Hepatic stellate cell (primary cell): ENCODE measurements at regions not wholly inside any gene's neighbourhood (a gene's known extent, or its start where the extent isn't known, plus 50 kb on each side); places are given as distances from the start of the nearest gene placed in this dataset.
"Not testable (repeated sequence)": the region's sequence is repeated elsewhere in the genome, so short reads cannot be mapped to it uniquely, and the experiment has no call there.

ENCODE experiments used
- DNase-seq: peaks from one replicate; pipeline ENCODE4 v3.0.0; 2011; ENCODE audit warnings: low spot score

DNA sequence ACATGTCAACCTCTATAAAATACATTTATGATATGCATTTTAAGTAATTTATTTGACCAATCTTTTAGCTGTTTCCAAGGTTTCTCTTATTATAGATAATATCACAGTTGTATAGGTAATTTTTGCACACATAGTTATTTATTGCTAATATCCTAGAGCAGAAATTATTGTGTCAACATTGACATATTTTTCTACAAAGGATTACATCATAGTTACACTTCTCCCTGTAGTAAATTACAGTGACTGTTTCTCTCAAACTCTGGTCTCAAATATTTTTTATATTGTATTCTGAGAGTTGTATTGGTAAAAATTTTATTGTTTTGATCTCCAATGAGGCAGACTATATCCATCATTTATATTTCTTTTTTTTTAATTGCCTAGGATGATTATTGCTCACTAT is 714.4 kb upstream of the CDH6 start:
- no peak for DNase-seq

DNA sequence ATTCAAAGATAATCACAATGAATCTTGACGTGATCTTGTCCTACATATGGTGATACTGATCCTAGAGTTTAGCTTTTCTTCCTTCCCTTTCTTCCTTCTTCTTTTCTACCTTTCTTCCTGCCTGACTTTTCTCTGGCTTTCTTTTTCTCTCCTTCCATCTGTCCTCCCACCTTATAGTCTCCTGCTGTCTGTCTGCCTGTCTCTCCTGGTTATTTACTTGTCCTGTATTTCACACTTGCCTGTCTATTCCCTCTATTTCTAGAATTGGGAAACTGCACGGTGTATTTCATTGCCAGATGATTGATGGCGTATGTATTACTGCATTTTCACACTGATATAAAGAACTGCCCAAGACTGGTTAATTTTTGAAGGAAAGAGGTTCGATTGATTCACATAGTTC is 718.1 kb upstream of the CDH6 start:
- no peak for DNase-seq

DNA sequence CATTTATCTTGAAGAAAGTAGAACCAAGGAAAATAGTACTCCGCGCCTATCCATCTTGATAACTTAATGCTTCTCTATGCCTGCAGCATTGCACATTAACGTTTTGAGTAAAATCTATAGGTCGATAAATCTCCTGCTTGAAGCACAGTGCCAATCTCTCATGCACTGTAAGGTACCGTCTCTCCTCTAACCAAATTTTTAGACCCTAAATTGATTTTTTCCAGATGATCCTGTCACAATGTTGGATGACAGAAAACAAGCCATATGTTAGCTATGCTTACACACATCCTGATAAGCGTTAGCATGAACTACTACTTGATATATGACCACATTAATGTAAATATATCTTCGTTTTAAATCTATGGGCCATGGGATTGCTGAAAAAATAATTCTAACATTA is 723.8 kb upstream of the CDH6 start:
- no peak for DNase-seq

DNA sequence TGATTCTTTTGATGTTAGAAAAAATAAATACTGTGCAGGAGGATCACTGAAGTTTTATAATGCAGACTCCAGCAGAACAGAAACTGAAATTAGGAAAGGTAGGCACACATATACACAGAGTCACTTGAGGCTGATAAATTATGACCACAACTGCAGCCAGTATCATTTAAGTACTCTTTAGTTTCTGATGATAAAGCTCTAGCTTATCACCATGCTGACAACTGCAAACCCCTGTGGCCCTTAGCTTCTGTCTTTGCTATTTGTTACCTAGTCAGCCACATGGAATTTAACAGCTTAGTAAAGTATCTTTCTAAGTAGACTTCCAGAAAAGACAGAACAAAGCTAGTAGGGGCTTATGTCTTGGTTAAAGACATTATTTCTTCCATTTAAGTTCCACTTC is 734.8 kb upstream of the CDH6 start:
- DNase-seq, result no peak

DNA sequence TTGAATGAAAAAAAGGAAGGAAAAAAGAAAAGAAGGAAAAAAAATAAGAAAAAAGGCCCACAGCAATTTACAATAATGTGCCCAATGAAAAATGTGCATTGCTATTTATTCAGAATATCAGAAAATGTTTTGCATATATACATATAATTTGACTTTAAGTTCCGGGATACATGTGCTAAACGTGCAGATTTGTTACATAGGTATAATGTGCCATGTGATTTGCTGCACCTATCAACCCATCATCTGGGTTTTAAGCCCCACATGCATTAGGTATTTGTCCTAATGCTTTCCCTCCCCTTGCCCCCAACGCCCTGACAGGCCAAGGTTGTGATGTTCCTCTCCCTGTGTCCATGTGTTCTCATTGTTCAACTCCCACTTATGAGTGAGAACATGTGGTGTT is 738.0 kb upstream of the CDH6 start:
- not testable (repeated sequence) for DNase-seq

DNA sequence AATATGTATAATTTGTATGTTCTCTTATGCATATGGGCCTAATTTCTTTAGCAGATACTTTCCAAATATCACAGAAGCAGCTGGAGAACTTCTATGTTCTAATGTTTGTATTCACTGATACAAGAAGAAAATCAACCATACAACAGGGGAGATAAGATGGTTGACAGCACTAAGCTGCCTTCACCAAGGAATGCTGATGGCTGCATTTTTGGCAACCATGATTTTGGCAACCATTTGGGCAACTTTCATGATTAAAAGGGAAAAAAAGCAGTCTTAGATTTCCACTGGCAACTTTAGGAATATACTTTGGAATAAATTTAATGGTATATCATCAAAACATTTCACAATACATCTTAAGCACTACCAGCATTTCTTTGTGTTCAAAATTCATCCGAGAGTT is 740.3 kb upstream of the CDH6 start:
- DNase-seq, result no peak

DNA sequence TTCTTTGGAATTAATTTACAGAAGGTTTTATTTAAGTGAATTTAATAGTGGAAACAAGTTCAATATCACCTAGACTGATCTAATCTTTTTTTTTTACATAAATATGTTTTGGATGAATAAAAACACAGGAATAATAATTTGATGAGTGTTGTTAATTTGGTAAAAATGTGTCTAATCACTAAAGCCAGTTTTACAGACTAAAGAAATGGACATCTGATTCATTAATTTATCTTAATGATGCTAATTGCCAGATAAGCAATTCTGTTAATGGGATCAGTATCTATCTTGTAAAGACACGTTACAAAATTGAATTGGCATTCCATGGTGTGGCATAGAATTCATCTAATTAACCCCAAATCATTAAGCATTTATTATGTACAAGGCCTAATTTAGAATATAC is 743.3 kb upstream of the CDH6 start:
- no peak for DNase-seq

DNA sequence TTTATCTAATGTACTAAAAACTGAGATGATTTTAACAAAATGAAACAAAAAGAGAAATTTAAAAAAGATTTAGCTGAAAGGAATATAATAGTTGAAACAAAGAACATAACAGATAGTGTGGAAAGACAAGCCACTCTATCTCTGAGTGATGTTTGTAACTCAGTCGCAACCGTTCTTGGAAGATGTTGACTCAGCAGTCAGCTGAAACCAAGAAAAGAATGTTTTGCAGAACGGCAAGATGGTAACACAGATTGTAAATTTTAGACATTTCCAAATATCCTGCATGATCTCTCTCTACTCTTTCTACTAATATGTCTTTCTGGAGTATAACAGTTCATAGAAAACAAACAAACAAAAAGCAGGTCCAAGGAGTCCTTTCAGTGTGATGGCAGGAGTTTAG is 746.1 kb upstream of the CDH6 start:
- no peak for DNase-seq

DNA sequence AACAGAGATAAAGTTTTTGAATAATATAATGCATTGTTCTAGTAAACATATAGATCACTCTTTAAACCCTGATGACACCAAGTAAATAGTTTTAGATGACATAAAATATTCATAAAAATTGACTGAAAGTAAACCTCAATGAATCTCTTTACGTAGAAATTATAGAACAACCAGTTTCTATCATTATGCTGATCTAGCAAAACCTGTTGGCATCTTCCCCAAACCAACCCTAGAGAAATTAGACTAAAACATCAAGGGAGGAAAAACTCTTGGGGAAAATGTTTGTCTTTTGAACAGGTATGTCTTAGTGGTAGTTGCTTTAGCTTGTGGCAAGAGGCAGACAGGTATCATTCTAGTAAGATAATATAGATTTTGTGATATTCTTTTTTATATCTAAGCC is 747.0 kb upstream of the CDH6 start:
- DNase-seq, result no peak

DNA sequence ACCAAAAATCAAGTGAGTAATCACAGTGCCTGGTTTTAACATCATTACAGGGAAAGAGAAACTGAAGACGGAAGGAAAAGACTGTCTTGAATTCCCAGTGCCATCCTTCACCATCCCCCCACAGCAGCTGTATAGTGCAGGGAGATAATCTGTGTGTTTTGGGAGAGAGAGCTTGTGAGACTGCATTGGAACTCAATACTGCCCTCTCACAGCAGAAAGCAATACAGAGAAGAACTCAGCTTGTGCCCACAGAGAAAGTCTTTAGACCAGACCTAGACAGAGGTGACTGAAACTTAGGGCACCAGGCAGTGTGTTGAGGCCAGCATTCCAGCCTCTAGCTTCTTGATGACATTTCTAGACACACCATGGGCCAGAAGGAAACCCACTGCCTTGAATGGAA is 754.7 kb upstream of the CDH6 start:
- no peak for DNase-seq

DNA sequence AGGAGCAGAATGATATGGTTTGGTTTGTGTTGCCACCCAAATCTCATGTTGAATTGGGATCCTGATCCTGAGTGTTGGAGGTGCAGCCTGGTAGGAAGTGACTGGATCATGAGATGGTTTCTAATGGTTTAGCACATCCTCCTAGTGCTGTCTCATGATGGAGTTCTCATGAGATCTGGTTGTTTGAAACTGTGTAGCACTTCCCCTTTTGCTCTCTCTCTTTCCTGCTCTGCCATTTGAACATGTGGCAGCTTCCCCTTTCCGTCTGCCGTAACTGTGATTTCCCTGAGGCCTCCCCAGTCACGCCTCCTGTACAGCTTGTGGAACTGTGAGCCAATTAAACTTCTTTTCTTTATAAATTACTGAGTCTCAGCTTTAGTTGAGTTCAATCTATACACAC is 756.8 kb upstream of the CDH6 start:
- no peak for DNase-seq

DNA sequence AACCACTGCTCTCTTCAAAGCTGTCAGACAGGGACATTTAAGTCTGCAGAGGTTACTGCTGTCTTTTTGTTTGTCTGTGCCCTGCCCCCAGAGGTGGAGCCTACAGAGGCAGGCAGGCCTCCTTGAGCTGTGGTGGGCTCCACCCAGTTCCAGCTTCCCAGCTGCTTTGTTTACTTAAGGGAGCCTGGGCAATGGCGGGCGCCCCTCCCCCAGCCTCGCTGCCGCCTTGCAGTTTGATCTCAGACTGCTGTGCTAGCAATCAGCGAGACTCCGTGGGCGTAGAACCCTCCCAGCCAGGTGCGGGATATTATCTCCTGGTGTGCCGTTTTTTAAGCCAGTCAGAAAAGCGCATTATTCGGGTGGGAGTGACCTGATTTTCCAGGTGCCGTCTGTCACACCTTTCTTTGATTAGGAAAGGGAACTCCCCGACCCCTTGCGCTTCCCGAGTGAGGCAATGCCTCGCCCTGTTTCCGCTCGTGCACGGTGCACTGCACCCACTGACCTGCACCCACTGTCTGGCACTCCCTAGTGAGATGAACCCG is 764.5 kb upstream of the CDH6 start:
- not testable (repeated sequence) for DNase-seq

DNA sequence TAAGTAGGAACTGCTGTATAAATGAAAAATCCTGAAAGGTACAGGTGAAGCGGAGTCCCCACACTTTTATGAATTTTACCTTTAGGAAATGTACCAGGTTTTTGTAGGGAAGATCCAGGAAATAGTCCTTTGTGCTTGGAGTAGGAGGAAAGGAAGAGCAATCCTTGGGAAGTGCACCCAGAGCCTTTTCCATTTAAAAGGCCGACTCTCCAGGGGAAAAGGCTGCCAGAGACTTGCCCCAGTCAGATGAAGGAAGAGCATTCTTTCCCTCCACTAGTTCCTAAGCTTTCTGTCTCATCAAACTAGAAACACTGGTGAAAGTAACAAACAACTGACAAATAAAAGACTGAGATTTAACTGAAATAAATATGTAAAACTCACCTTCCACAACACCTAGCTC is 779.4 kb upstream of the CDH6 start:
- DNase-seq, result no peak

DNA sequence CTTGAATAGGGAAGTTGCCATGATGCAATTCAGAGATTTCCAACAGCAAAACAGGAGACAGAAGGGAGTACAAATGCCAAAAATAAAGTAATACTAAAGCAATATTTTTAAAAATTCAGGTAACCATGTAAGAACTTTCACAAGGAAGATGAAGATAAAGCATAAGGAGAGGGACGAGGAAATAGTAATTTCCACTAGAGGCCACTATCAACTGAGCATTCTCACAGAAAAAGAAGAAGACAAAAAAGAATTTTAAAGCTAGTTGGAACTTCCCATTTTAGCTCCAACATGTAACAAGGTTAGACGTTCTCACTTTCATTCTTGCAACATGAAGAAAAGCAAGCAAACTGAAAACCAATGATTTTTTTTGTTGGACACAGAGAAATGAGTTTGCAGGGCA is 779.9 kb upstream of the CDH6 start:
- DNase-seq, result no peak

DNA sequence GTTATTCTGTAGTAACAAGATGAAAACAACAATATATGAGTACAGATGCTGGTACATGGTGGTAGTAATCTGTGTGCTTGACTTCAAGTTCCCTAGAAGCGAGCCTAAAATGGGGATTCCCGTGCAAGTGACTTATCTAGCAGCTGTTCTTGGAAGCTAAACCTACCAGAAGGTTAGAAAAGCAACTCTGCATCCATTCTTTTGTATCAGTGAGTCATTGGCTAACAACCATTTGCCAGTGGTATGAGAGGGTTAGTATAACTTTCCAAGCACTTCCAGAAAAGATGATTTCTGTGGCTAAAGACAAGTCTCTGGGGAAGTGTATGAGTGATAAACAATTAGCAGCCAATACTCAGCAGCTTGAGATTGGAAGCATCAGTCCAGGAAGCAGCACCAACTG is 787.7 kb upstream of the CDH6 start:
- DNase-seq, result no peak

DNA sequence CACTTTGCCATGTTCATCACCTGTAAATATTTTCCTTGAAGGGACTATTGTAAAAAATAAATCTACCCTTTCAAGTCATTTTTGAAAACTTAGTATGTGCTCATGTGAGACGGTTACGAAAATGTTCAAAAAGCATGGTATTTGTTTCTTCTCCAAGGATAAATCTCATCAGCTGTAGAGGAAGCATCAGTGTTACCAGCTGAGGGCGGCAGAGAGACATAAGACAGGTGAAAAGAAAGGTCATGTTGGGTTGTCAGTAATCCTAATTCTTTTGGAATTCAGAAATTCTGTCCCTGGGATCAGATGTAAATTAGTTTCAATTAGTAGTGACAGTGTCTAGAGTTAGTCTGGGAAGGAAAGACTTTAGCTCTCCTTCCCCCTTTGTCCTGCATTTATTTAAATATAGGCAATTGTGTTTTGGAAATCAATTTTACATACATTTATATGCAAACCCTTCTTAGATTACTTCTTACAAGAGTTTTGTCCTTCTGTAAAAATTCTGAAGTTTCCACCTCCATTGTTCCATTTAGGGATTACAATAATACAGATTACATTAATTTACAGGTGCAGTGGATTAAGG is 791.9 kb upstream of the CDH6 start:
- peak; percentile 2 for DNase-seq

DNA sequence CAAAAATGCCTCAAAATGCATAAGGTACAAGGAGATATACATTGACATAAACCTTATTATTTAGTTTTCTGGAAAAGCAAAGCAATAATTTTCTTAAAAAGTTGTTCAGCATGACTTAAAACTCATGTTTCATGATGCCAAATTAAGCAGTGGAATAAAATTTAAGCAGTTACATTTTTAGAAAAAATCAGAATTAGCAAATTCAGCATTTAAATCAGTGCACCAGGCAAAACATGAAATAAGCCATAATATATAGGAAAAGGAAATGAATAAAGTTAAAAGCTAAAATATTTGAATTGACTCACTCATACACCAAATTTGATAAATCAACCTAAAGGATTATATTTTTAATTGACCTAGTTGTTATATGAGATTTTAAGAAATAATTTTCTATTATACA is 795.1 kb upstream of the CDH6 start:
- no peak for DNase-seq

DNA sequence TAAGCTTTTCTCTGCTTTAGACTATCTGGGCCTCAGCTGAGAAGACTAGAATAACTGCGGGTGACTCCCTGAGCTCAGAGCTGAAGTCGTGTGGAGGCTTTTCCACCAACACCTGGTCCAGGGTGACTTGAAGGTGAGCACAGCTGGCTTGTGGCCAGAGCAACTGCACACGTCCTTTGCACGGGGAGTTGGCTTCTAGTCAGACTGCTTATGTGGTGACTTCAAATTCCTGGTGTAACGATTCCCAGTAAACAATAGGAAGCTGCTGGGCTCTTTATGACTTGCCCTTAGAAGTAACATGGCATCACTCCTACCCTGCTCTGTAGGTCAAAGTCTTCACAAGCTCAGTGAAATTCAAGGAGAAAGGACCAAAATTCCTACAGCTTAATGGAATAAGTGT is 800.6 kb upstream of the CDH6 start:
- DNase-seq, result no peak

DNA sequence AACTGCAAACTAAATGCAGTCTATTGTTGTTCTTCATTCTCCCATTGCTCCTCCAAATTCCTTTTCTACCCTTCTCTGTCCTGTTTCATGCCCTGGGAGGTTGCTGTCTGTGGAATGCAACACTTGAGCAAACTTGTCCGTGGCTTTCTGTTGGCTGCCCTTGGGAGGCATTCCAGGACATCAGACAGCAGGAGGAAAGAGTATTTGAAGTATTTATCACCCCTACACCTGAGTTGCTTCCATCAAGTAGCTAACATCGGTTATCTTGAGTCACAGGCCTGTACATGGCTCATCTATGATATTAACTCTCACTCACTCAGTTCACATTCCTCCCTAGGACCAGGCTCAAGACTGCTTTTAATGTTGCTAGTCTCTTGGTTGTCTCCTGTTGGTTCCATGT is 803.4 kb upstream of the CDH6 start:
- DNase-seq, result no peak

DNA sequence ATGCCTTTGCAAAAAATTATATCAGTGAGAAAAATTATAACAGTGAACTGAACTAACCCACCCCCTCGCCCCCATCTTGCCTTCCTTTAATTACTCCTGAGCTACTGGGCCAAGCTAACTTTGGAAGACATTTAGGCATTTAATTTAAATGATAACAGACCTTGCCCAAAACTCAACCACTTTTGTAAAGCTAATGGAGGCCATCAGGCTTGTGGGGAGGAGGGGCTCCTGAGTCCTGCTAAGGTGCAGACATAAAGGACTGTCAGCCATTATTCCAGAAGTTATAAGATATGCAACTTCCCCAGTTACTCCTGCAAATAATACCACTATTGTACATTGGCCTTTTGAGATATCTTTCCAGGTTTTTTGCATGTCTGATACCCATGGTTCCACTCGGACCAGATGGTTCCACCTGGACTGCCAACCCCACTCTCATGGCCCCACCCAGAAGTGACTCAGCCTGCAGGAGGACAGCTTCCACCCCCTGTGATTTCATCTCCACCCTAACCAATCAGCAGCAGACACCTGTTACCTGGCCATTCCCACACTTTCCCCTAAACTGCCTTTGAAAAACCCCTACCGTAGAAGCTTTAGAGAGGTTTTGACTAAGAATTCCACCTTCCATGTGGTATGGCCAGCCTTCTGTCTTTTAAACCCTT is 805.4 kb upstream of the CDH6 start:
- DNase-seq, result no peak

DNA sequence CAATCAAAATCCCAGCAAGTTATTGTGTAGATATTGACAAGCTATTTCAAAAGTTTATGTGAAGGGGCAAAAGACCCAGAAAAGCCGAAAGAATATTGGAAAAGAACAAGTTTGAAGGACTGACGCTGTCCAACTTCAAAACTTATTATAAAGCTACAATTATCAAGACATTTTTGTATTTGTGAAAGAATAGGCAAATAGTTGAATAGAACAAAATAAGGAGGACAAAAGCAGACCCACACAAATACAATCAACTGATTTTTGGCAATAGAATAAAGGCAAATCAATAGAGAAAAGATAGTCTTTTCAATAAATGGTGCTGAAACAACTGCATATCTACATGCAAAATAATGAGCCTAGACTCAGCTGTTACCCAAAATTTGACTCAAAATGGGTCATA is 807.7 kb upstream of the CDH6 start:
- DNase-seq, result no peak

DNA sequence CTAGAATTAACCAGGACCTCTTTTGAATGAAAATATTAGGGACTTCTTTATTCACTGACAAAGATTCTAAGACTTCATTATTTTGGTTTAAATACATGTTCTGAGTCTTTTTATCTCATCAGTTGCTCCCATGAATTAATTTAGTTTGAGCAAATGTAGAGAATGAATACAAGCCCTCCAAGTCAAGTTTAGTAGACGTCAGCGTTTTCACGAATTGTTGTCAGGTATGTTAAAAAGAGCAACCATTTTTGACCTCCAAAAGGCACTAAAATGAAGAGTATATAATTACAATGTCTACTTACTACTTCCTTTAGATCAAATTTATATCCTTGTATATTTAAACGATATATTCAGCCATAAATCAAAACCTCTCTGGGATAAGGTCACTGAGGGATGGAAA is 809.3 kb upstream of the CDH6 start:
- DNase-seq, result no peak

DNA sequence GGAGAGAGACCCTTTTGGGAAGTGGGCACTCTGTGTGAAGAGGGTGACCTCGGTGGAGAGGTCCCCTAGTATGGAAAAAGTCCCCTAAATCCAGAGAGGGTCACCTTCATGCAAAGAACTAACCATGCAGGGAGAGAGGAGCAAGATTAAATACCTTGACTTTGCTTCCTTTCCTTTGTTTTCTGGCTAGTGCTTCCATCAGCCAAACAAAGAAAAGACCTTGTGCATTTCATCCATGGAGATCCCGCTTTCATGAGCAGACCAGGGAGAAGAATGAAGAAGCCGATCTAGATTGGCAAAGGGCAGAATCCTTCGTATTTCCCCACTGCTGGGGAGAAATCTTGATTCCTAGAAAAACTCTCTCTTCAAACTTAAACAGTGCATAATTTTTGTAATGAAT is 813.3 kb upstream of the CDH6 start:
- DNase-seq, result no peak

DNA sequence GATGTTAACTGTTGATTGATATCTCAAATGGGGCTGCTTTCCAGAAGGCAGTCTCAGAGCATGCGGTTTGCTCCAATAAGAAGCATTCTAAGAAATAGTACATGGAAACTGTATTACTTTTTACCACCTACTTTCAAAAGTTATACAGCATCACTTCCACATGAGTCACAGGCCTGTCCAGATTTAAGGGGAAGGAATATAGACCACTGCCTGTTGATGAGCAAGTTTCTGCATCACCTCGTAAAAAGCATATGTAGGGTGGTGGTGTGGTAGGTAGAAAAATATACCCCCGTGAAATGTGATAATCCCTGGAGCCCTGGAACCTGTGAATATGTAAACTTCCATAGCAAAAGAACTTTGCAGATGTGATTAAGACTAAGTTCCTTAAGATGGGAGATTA is 816.6 kb upstream of the CDH6 start:
- DNase-seq, result no peak
